ENCODE measurements at regions not wholly inside any gene's neighbourhood (a gene's known extent, or its start where the extent isn't known, plus 50 kb on each side); places are given as distances from the start of the nearest gene placed in this dataset.

DNA sequence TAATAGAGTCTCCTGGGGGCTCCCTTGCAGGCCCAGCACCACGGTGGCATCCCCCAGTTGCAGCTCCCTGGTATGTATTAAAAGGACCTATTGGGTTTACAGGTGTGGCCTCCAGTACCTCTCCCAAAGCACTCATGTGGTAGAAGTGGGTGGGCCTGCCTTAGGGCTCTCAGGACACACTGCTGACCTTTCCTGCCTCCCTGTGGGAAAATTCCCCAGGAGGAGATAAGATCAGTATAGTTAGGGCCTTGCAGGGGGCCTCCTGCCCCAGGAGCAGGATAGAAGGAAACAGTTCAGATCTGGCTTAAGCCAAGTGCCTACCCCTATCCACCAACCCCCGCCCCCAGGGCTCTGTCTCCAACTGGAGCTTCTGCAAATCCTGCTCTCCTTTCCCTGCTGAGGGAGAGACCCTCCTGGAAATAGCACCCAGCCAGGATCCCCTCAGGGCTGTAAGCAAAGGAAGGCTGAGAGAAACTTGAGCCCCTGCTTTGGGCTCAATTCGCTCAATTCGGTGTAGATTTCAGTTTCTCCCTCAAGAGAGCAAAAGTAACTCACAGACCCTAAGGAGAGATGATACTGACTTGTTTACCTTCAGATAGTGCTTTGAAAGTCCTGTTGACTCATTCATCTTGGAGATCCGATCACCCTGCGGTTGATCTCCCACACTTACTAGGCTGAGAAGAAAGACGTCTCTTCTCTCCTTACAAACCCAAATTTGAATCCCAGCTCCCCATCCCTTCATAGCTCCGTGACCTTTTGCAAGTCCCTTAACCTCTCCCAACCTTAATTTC lies 130.6 kb downstream of the WDR11 start:
- TF ChIP-seq, protein P1, sequence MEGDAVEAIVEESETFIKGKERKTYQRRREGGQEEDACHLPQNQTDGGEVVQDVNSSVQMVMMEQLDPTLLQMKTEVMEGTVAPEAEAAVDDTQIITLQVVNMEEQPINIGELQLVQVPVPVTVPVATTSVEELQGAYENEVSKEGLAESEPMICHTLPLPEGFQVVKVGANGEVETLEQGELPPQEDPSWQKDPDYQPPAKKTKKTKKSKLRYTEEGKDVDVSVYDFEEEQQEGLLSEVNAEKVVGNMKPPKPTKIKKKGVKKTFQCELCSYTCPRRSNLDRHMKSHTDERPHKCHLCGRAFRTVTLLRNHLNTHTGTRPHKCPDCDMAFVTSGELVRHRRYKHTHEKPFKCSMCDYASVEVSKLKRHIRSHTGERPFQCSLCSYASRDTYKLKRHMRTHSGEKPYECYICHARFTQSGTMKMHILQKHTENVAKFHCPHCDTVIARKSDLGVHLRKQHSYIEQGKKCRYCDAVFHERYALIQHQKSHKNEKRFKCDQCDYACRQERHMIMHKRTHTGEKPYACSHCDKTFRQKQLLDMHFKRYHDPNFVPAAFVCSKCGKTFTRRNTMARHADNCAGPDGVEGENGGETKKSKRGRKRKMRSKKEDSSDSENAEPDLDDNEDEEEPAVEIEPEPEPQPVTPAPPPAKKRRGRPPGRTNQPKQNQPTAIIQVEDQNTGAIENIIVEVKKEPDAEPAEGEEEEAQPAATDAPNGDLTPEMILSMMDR (IDR thresholded peaks at IDR 0.05; ENCODE audit: low read depth, low read length, missing control alignments), result no peak
- no peaks in the 10 kb centered on the region for H3K36me3 ChIP-seq (replicated peaks)
- DNase-seq, result no peak
- H3K27ac ChIP-seq, result no peak overlapping the region
- H3K4me3 ChIP-seq (ENCODE audit: low read depth, low read length), result no peak overlapping the region
- in situ Hi-C loops (cut with HindIII; ENCODE audit: low pct_ligation_motif_present, low sequenced_read_pairs), result no loop called here
- peaks cover 8% of the 10 kb centered on the region for H3K27me3 ChIP-seq (replicated peaks)

DNA sequence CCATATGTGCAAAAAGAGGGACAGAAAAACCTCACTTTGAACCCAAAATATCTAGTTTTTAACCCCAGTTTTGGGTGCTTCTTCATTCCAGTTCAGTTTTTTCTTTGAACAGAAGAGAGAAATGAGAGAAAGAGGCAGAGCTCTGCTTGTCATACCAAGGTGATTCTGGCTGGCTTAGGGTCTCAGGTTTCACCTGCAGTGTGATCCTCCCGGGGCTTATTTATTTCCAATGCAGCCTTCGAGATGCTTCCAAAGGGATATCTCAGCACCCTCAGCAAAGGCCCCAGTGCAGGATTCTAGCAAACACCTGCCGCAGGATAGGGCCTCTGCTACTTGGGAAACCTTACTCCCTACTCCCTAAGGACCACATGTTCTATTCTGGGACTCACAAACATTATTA lies 131.3 kb downstream of the WDR11 start:
- TF ChIP-seq, protein P1 (IDR thresholded peaks at IDR 0.05; ENCODE audit: low read depth, low read length, missing control alignments), result no peak
- DNase-seq, result no peak
- no peak overlapping the region for H3K27ac ChIP-seq
- in situ Hi-C loops (cut with HindIII; ENCODE audit: low pct_ligation_motif_present, low sequenced_read_pairs), result no loop called here
- no peaks in the 10 kb centered on the region for H3K36me3 ChIP-seq (replicated peaks)
- H3K4me3 ChIP-seq (ENCODE audit: low read depth, low read length), result no peak overlapping the region
- H3K27me3 ChIP-seq (replicated peaks), result peaks cover 8% of the 10 kb centered on the region

DNA sequence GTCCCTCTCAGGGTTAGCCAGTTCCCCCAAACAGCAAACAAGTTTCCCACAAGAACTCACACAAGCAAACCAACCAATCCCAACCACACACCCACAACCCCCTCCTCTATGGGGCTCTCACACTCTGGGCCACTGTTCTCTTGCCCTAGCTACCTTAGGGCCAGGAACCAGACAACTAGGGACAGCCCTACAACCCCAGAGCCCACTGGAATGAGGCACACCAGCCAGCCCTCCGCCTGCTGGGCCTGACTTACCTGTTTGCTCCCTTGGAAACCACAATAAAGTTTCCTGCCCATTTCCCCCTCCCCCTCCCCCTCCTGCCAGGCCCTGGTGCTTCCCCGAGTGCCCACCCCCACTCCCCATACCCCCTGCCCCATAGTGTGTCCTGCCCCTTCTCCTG lies 132.6 kb downstream of the WDR11 start:
- Histone ChIP-seq H3K4me3 (ENCODE audit: low read depth, low read length) (no peak overlapping the region), H3K36me3 (replicated peaks) (no peaks in the 10 kb centered on the region), H3K27ac (no peak overlapping the region), H3K27me3 (replicated peaks) (peaks cover 8% of the 10 kb centered on the region)
- DNase-seq, result no peak
- TF ChIP-seq, protein P1 (IDR thresholded peaks at IDR 0.05; ENCODE audit: low read depth, low read length, missing control alignments), result no peak
- in situ Hi-C loops (cut with HindIII; ENCODE audit: low pct_ligation_motif_present, low sequenced_read_pairs), result no loop called here

DNA sequence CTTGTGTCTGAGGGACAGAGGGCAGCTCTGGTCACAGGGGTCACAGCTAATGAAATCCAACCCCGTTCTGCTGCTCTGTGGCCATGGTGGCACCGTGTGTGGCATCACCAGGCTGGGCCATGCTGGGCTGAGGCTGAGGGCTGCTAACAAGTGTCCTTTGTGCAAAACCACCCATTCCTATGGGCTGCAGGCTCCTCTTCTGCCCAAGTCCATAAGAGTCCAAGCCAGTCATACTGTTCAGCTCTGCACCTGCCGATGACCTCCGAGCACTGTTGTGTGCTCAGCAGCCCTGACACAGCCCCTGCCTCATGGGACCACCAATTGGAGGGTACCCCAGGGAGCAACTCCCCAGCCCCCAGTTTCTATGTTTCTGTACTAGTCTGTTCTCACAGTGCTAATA lies 133.1 kb downstream of the WDR11 start:
- no peak for DNase-seq
- H3K27me3 ChIP-seq (replicated peaks), result peaks cover 3% of the 10 kb centered on the region
- in situ Hi-C loops (cut with HindIII; ENCODE audit: low pct_ligation_motif_present, low sequenced_read_pairs), result no loop called here
- TF ChIP-seq, protein P1 (IDR thresholded peaks at IDR 0.05; ENCODE audit: low read depth, low read length, missing control alignments), result no peak
- H3K36me3 ChIP-seq (replicated peaks), result no peaks in the 10 kb centered on the region
- H3K4me3 ChIP-seq (ENCODE audit: low read depth, low read length), result no peak overlapping the region
- H3K27ac ChIP-seq, result no peak overlapping the region

DNA sequence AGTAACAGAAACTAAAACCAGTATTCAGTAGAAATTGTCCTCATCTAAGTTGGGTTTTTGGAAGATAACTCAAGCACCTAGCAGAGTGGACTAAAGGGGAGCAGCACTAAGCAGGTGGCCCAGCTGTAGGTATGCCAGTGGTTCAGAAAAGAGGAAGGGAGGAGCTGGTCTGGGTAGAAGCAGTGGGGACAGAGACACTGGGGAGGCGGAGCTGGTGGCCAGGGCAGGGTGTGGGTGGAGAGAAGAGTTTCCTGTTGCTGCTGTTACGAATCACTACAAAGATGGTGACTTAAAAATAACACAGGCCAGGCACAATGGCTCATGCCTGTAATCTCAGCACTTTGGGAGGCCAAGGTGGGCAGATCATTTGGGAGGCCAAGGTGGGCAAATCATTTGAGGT lies 136.2 kb downstream of the WDR11 start:
- no peaks in the 10 kb centered on the region for H3K36me3 ChIP-seq (replicated peaks)
- no peak overlapping the region for H3K27ac ChIP-seq
- H3K27me3 ChIP-seq (replicated peaks), result no peaks in the 10 kb centered on the region
- no peak for DNase-seq
- TF ChIP-seq, protein P1 (IDR thresholded peaks at IDR 0.05; ENCODE audit: low read depth, low read length, missing control alignments), result no peak
- H3K4me3 ChIP-seq (ENCODE audit: low read depth, low read length), result no peak overlapping the region
- in situ Hi-C loops (cut with HindIII; ENCODE audit: low pct_ligation_motif_present, low sequenced_read_pairs), result no loop called here

DNA sequence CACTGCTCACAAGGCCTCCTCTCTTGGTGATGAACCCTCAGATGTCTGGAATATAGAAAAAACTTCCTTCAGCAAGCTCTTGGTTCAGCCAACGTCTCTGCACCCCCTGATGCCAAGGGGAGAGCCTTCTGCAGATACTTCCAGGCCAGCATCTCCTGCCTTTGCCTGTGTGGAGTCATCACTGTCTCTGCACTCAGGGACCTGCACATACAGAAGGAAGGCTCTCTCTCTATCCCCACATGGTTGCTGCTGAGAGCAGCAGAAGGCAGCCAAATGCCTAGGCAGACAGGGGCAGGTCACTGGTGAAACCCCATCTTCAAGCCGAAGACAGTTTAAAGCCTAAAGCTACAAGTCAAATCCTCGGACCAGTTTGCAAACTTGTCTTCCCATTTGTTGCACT lies 137.6 kb downstream of the WDR11 start:
- no peaks in the 10 kb centered on the region for H3K27me3 ChIP-seq (replicated peaks)
- H3K36me3 ChIP-seq (replicated peaks), result no peaks in the 10 kb centered on the region
- in situ Hi-C loops (cut with HindIII; ENCODE audit: low pct_ligation_motif_present, low sequenced_read_pairs), result no loop called here
- no peak for DNase-seq
- H3K4me3 ChIP-seq (ENCODE audit: low read depth, low read length), result no peak overlapping the region
- no peak overlapping the region for H3K27ac ChIP-seq
- TF ChIP-seq, protein P1 (IDR thresholded peaks at IDR 0.05; ENCODE audit: low read depth, low read length, missing control alignments), result no peak
